ENCODE measurements at regions not wholly inside any gene's neighbourhood (a gene's known extent, or its start where the extent isn't known, plus 50 kb on each side); places are given as distances from the start of the nearest gene placed in this dataset.

GRCh38 chr6:9986273-9986672 is 428.6 kb downstream of the TFAP2A start:
- ATAC-seq = no peak
- intact Hi-C loops (cut with DNase I) = no loop called here
- DNase-seq = no peak

DNA sequence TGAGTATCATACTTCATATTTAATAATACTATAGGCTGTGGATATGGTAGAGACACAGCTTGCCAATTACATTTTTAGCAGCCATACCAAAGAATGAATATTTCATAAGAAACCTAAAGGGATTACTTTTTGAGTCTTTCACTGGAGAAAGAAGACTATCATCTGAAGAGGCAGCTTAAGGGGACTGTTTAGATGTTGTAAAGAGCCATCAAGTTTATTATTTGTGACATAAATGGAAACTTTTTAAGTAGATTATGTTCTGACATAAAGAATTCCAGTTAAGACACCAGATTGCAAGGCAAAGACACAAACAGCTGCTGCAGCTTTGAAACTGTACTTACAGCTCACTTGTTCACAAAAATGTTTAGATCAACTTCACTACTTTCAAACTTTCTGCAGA is 429.4 kb downstream of the TFAP2A start:
- ATAC-seq = no peak
- DNase-seq = no peak
- intact Hi-C loops (cut with DNase I) = no loop called here

DNA sequence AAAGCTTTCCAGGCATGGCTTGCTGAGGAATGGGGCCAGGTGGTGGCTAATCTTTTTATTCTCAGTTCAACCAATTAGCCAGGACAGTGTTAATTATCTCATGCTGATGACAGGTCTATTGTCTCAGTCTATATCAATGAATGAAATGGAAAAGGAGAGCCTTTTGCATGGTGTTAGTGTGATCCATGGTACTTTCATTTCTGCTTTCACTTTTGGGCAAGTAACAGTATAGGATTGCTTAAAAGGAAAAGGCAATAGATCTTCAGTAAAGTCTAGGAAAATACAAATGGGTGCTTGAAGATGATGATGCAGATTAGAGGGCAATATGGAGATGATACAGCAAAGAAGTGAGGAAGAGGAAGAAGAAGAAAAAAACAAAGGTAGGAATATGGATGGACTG is 430.3 kb downstream of the TFAP2A start:
- intact Hi-C loops (cut with DNase I) = no loop called here

DNA sequence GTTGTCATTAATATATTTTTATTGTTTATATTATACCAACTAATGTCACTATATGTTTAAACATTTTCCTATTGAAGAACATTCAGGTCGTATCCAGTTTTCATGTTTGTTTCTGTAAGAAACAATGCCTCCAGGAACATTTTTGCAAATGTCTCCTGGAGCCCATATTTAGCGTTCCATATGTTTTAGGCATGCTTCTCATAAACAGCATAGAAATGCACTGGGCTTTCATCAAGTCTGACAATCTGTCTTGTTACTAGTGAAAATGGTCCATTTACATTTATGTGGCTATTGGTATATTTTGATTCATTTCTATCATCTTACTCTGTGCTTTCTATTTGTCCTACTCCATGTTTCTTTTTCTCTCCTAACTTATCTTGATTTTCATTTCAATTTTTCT is 431.7 kb downstream of the TFAP2A start:
- ATAC-seq (no peak), DNase-seq (no peak)
- intact Hi-C loops (cut with DNase I) = no loop called here

More for the DNA sequence above, 430.3 kb downstream of the TFAP2A start:
- no peak for DNase-seq
- ATAC-seq = no peak

GRCh38 chr6:9982215-9982614 is 432.7 kb downstream of the TFAP2A start:
- no peak for ATAC-seq
- no peak for DNase-seq
- intact Hi-C loops (cut with DNase I) = no loop called here

GRCh38 chr6:9979996-9980395 is 434.9 kb downstream of the TFAP2A start:
- intact Hi-C loops (cut with DNase I) = no loop called here
- ATAC-seq (no peak), DNase-seq (no peak)

DNA sequence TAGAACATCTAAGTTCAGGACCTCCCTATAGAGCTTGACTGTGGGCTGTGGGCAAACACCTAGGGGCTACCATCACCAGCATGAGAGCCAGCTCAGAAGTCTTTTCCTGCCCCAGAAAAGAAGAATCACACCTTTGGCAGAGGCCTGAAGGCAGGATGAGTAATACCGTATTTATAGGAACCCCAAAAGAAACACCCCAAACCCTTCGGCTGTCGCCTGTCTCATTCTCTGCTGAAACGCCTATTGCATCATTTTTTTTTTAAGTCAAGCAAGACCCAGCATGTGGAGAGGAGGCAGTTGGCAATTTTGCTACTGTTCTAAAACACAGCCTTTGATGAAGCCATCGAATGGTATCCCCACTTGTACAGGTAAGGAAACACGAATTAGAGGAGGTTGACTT is 436.4 kb downstream of the TFAP2A start:
- intact Hi-C loops (cut with DNase I) = no loop called here
- DNase-seq (no peak), ATAC-seq (no peak)

DNA sequence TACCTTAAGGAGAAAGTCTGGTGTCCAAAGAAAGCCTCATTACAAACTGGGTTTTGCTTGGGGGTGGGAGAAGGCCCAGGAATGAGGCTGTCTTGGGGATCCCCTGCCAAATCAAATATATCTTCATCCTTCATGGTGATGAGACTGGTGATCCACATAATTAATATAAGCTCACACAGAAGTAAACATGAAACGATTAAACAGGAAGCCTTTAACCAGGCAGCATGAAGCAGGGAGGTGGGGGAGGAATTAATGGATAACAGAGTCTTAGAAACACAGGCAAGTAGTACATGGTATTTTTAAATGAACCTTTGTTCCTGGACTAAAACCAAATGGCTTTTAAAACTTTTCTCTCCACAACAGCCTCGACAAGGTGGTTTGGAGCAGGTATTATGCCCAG is 437.5 kb downstream of the TFAP2A start:
- intact Hi-C loops (cut with DNase I) = no loop called here
- ATAC-seq = no peak

GRCh38 chr6:9961646-9962045 is 453.2 kb downstream of the TFAP2A start:
- intact Hi-C loops (cut with DNase I) = no loop called here
- no peak for ATAC-seq
- no peak for DNase-seq

More for the DNA sequence above, 437.5 kb downstream of the TFAP2A start:
- DNase-seq = no peak

GRCh38 chr6:9957215-9957759 is 457.6 kb downstream of the TFAP2A start:
- intact Hi-C loops (cut with DNase I) = no loop called here
- no peak for ATAC-seq
- DNase-seq = no peak

DNA sequence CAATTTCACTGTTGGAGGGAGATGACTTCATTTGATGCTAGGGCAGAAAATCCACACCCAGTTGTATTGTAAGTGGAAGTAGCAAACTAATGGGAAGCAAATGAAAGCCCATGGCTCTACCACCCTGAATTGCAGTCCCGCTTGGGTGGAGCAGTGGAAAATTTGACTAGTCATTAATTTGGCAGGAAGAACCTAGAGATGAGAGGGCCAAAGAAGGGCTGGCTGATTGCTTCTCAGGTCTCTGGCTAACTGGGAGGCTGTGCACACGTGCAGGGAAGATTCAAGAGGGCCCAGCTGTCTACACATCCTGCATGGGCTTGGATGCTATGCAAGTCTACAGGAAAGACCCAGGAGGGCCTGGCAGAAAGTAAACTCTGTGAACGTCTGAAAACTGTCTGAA is 466.2 kb downstream of the TFAP2A start:
- peak; percentile 20 for DNase-seq
- peak in 1 of 2 donors; percentile 30 for ATAC-seq
- intact Hi-C loops (cut with DNase I) = no loop called here

DNA sequence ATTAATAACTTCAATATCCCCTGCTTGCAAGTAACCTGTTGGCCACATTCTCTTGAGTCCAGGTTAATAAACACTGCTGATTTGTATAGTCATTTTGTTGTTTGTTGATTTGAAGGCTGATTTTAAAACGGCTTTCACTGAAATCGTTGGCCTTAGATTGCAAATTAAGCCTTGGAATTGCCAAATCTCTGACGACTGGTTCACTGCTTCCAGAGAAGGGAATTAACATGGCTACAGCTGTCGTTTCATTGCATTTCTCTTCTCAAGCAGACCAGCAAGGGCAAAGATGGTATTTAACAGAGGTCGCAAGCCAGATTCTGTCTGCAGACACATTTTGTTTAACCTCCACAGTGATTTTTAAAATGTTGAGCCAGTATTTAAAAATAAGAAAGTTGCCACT is 470.9 kb downstream of the TFAP2A start:
- intact Hi-C loops (cut with DNase I) = no loop called here
- DNase-seq = no peak
- no peak for ATAC-seq

DNA sequence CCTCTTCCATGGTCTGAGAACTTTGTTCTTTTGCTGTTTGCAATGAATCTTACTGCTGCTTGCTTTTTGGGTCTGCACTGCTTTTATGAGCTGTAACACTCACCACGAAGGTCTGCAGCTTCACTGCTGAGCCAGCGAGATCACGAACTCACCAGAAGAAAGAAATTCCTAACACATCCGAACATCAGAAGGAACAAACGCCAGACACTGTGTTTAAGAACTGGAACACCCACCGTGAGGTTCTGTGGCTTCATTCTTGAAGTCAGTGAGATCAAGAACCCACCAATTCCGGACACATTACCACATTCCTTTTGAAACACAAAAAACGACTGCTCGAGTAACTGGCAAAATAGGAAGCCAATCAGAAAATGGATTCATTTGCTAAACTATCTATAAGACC is 471.8 kb downstream of the TFAP2A start:
- intact Hi-C loops (cut with DNase I) = no loop called here
- ATAC-seq (no peak), DNase-seq (no peak)

GRCh38 chr6:9942131-9942530 is 472.7 kb downstream of the TFAP2A start:
- intact Hi-C loops (cut with DNase I) = no loop called here
- DNase-seq (no peak), ATAC-seq (no peak)

DNA sequence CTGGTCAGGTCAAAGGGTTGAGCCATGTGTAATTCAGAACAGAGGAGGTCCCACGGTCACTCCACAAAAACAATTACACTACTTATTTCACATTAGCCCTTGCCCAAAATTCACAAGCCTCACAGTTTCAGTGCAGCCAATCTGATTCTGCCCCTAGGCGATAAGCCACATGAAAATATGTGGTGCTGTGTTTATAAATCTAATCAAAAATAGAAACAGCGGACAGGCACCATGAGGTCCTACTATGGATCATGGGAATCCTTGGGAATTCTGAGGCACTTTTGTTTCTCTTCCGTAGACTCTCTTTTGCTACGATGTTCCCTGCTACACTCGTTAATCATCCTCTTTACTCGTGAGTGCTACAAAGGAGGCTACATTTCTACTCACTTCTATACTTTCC is 476.1 kb downstream of the TFAP2A start:
- no peak for ATAC-seq
- intact Hi-C loops (cut with DNase I) = no loop called here
- no peak for DNase-seq

GRCh38 chr6:9937031-9937763 is 477.7 kb downstream of the TFAP2A start:
- no peak for ATAC-seq
- intact Hi-C loops (cut with DNase I) = no loop called here
- DNase-seq = no peak

DNA sequence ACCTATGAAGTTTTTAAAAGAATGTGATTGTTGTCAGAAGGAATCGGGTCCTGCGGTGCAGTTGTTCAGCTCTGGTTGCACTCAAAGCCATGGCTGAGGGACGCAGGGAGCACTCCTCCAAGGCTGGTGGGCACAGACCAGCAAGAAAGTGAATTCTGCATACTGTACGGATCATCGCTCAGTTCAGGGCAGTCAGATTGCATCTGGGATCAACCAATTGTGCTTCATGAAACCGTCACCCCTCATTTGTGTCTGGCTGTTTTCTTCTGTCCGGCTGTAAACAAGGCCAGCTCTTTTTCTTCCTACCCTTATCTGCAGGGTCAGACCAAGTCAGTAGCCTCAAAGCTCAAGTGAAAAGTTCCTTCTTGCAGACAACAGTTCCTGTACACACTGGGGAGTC is 478.3 kb downstream of the TFAP2A start:
- DNase-seq = no peak
- ATAC-seq = no peak
- intact Hi-C loops (cut with DNase I) = no loop called here

- intact Hi-C loops (cut with DNase I) = no loop called here
- no peak for ATAC-seq
- DNase-seq = no peak
Measured at GRCh38 chr6:9933677-9934076, 481.2 kb downstream of the TFAP2A start.

DNA sequence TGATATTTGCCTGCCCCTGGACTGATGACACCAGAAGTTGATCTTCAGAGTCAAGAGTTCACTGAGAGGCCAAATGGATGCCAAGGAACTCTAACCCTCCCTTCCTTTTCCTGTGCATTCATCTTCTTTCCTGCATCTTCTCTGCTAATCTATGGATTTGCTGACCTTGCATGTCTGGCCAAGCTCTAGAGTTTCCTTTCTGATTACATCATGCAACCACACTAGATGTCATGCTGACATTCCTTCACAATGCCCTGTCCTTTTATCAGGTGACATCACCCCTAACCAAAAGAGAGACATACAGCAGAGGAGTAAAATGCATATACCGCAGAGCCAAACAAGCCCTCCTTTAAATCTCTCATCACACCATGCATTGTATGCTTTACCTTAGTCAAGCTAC is 487.6 kb downstream of the TFAP2A start:
- intact Hi-C loops (cut with DNase I) = no loop called here
- ATAC-seq (no peak), DNase-seq (no peak)

DNA sequence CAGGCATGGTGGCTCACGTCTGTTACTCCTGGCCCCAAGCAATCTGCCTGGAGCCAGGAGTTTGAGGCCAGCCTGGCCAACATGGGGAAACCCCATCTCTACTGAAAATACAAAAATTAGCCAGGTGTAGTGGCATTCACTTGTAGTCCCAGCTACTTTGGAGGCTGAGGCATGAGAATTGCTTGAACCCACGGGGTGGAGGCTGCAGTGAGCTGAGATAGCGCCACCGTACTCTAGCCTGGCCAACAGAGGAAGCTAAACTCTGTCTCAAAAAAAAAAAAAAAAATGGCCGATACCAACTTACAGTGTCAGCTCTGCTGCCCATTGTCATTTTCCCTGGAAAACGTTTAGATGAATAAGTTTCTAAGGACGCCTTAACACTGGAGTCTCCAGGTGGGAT is 489.9 kb downstream of the TFAP2A start:
- DNase-seq = no peak
- intact Hi-C loops (cut with DNase I) = no loop called here
- ATAC-seq = no peak

DNA sequence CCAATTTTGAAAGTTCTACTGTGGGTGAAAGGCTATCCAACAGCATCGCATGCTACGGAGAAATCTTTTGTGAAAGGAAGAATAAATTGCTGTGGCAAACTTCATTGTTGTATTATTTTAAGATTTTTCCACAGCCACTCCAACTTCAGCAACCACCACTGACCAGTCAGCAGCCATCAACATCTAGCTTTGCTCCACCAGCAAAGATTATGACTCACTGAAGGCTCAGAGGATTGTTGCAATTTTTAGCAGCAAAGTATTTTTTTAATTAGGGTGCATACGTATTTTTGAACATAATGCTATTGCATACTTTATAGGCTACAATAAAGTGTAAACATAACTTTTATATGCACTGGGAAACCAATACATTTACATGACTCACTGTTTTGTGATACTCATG is 493.5 kb downstream of the TFAP2A start:
- intact Hi-C loops (cut with DNase I) = no loop called here
- ATAC-seq = no peak
- no peak for DNase-seq

DNA sequence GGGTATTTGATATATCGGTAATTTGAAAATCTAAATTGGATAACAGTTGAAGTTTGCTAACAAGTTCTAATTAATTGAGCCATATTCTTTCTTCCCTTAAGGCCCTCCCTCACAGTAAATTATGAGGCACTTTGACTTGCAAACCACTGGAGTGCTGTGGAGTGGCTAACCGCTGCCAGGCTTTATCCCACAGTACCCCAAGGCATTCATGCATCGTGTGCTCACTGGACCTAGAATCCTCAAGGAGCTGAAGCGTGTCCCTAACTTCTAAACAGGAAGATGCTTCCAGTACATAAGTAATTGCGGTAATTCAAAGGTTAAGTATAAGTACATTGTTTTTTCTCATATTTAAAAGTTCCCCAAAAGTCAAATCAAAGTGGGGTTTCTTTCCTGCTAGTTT is 499.9 kb downstream of the TFAP2A start:
- intact Hi-C loops (cut with DNase I) = no loop called here
- ATAC-seq = no peak
- no peak for DNase-seq

Data from left cardiac atrium (tissue), 4 donors.